ENCODE measurements at regions not wholly inside any gene's neighbourhood (a gene's known extent, or its start where the extent isn't known, plus 50 kb on each side); places are given as distances from the start of the nearest gene placed in this dataset.

- TF ChIP-seq POLR2AphosphoS5 (IDR thresholded peaks at IDR 0.05; ENCODE audit: low read depth, low read length) (no peak), FOXP2 (optimal IDR thresholded peaks at IDR 0.05; ENCODE audit: borderline replicate concordance, extremely low read depth, extremely low read length, insufficient read depth) (no peak), REST (IDR thresholded peaks at IDR 0.05; ENCODE audit: insufficient read depth in 1 of 2, low read depth in 2 of 2, low read length in 2 of 2) (no peak), SIN3A (IDR thresholded peaks at IDR 0.05; ENCODE audit: borderline replicate concordance, insufficient read depth, low read length) (no peak), TAF1 (IDR thresholded peaks at IDR 0.05; ENCODE audit: borderline replicate concordance, insufficient read depth, low read length) (no peak)
Measured at GRCh38 chr16:11470676-11471415, 115.9 kb downstream of the LITAF start.

- TF ChIP-seq SIN3A (IDR thresholded peaks at IDR 0.05; ENCODE audit: borderline replicate concordance, insufficient read depth, low read length) (no peak), POLR2AphosphoS5 (IDR thresholded peaks at IDR 0.05; ENCODE audit: low read depth, low read length) (no peak), TAF1 (IDR thresholded peaks at IDR 0.05; ENCODE audit: borderline replicate concordance, insufficient read depth, low read length) (no peak), FOXP2 (optimal IDR thresholded peaks at IDR 0.05; ENCODE audit: borderline replicate concordance, extremely low read depth, extremely low read length, insufficient read depth) (no peak), REST (IDR thresholded peaks at IDR 0.05; ENCODE audit: insufficient read depth in 1 of 2, low read depth in 2 of 2, low read length in 2 of 2) (no peak)
Measured at GRCh38 chr16:11471548-11471947, 115.2 kb downstream of the LITAF start.

- TF ChIP-seq SIN3A (IDR thresholded peaks at IDR 0.05; ENCODE audit: borderline replicate concordance, insufficient read depth, low read length) = no peak
- no peak for TF ChIP-seq POLR2AphosphoS5 (IDR thresholded peaks at IDR 0.05; ENCODE audit: low read depth, low read length)
- no peak for TF ChIP-seq TAF1 (IDR thresholded peaks at IDR 0.05; ENCODE audit: borderline replicate concordance, insufficient read depth, low read length)
- no peak for TF ChIP-seq REST (IDR thresholded peaks at IDR 0.05; ENCODE audit: insufficient read depth in 1 of 2, low read depth in 2 of 2, low read length in 2 of 2)
- TF ChIP-seq FOXP2 (optimal IDR thresholded peaks at IDR 0.05; ENCODE audit: borderline replicate concordance, extremely low read depth, extremely low read length, insufficient read depth) = no peak
Measured at GRCh38 chr16:11472410-11472809, 114.3 kb downstream of the LITAF start.

- TF ChIP-seq TAF1 (IDR thresholded peaks at IDR 0.05; ENCODE audit: borderline replicate concordance, insufficient read depth, low read length) (no peak), POLR2AphosphoS5 (IDR thresholded peaks at IDR 0.05; ENCODE audit: low read depth, low read length) (no peak), REST (IDR thresholded peaks at IDR 0.05; ENCODE audit: insufficient read depth in 1 of 2, low read depth in 2 of 2, low read length in 2 of 2) (no peak), FOXP2 (optimal IDR thresholded peaks at IDR 0.05; ENCODE audit: borderline replicate concordance, extremely low read depth, extremely low read length, insufficient read depth) (no peak), SIN3A (IDR thresholded peaks at IDR 0.05; ENCODE audit: borderline replicate concordance, insufficient read depth, low read length) (no peak)
Measured at GRCh38 chr16:11472851-11473250, 113.9 kb downstream of the LITAF start.

Measured in PFSK-1 (cell line).